ENCODE measurements at regions not wholly inside any gene's neighbourhood (a gene's known extent, or its start where the extent isn't known, plus 50 kb on each side); places are given as distances from the start of the nearest gene placed in this dataset.
A peak's percentile ranks its signal among the peaks of the same experiment; 100 is the strongest.

GRCh38 chr4:156439576-156440200, 486.0 kb upstream of the CTSO start:
- H2BK120ac ChIP-seq (ENCODE audit: low read depth, low read length): no peak overlapping the region
- H3K56ac ChIP-seq (ENCODE audit: extremely low read depth, insufficient read depth, low read length): no peak overlapping the region
- no peak overlapping the region for H3K4me2 ChIP-seq (ENCODE audit: low read depth, low read length)
- H3K9me3 ChIP-seq (ENCODE audit: control insufficient read depth, insufficient read depth, low read length): no peaks in the 10 kb centered on the region
- H3K79me1 ChIP-seq (ENCODE audit: low read depth in 1 of 2, low read length in 2 of 2): no peaks in the 10 kb centered on the region
- ATAC-seq (ENCODE audit: low read depth): no peak
- TF ChIP-seq CEBPB (IDR thresholded peaks at IDR 0.05; ENCODE audit: low read depth, low read length) (peak; percentile 27; the same call in 1 of the 2 replicates), CTCF (conservative IDR thresholded peaks at IDR 0.05; ENCODE audit: low read depth, low read length) (no peak)
- H4K91ac ChIP-seq (ENCODE audit: insufficient read depth, low read depth, low read length): no peak overlapping the region
- no peak overlapping the region for H2BK15ac ChIP-seq (ENCODE audit: low read depth, low read length)
- H2AFZ ChIP-seq (replicated peaks; ENCODE audit: low read length, poor library complexity): no peak overlapping the region
- no peak overlapping the region for H3K27ac ChIP-seq (ENCODE audit: insufficient read depth, low read length)
- H3K4ac ChIP-seq (ENCODE audit: low read depth, low read length): no peak overlapping the region
- dilution Hi-C loops (cut with HindIII; ENCODE audit: low sequenced_read_pairs, unreplicated experiment): no loop called here
- no CpG with 5 or more reads among the region's 4 CpGs for WGBS, 2 experiments (ENCODE audit: extremely low coverage in 2 of 2, insufficient read length in 1 of 2)
- CTCF ChIA-PET: no interaction called here
- no peaks in the 10 kb centered on the region for H3K27me3 ChIP-seq (ENCODE audit: control insufficient read depth, insufficient read depth, low read length)
- in situ Hi-C loops (cut with MboI; ENCODE audit: low sequenced_read_pairs): no loop called here
- no peaks in the 10 kb centered on the region for H3K4me1 ChIP-seq (ENCODE audit: control insufficient read depth, insufficient read depth, low read length)
- no TSS peak for BruUV-seq (replicated peaks)
- H4K8ac ChIP-seq (ENCODE audit: low read depth in 2 of 2, low read length in 2 of 2): no peak overlapping the region
- no peak overlapping the region for H2AK9ac ChIP-seq (replicated peaks; ENCODE audit: low read depth, low read length, poor library complexity)
- H4K5ac ChIP-seq (ENCODE audit: low read depth, low read length): no peak overlapping the region
- intact Hi-C loops (cut with micrococcal nuclease): no loop called here
- no peaks in the 10 kb centered on the region for H3K9me1 ChIP-seq (ENCODE audit: insufficient read depth, low read length)
- no peak overlapping the region for H2BK20ac ChIP-seq (ENCODE audit: low read depth, low read length)
- no peak for DNase-seq
- no peak overlapping the region for H3K23ac ChIP-seq (ENCODE audit: low read depth, low read length)
- no peaks in the 10 kb centered on the region for H3K36me3 ChIP-seq (ENCODE audit: control insufficient read depth, insufficient read depth, low read length)
- POLR2A ChIA-PET (ENCODE audit: unreplicated experiment): no interaction called here
- H4K20me1 ChIP-seq (ENCODE audit: insufficient read depth, low read length): no peaks in the 10 kb centered on the region
- H3K14ac ChIP-seq (replicated peaks; ENCODE audit: low read depth, low read length): no peak overlapping the region
- no peak overlapping the region for H2BK5ac ChIP-seq (ENCODE audit: low read depth, low read length, poor library complexity, severe bottlenecking)
- no peak overlapping the region for H3K4me3 ChIP-seq (ENCODE audit: insufficient read depth, low read depth, low read length)
- H3K9ac ChIP-seq (ENCODE audit: low read depth, low read length): no peak overlapping the region
- H2AK5ac ChIP-seq (ENCODE audit: low read depth, low read length): no peak overlapping the region
- no peak overlapping the region for H3K18ac ChIP-seq (ENCODE audit: low read depth, low read length)
